ENCODE measurements at regions not wholly inside any gene's neighbourhood (a gene's known extent, or its start where the extent isn't known, plus 50 kb on each side); places are given as distances from the start of the nearest gene placed in this dataset.

GRCh38 chrX:82675104-82675503 lies 833.0 kb upstream of the POU3F4 start:
- TF ChIP-seq ZFX (IDR thresholded peaks at IDR 0.05; ENCODE audit: borderline replicate concordance) = no peak
- no peak for TF ChIP-seq CTCF (IDR thresholded peaks at IDR 0.05)

DNA sequence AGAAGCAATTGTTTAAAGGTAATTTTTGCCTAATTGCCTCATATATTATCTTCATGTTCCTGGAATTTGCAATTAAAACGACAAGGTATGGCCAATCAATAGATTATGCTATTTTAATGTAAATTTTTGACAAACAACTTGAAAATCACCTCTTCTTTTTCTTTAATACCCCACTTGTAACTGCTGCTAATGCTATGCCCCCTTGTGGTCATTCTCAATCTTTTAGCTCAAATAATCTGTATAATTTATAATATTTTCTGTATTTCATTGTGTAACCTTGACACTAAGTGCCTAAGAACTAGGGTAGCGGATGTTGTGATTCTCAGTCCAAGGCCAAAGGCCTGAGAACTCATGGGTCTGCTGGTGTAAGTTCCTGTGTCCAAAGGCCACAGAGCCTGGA lies 831.7 kb upstream of the POU3F4 start:
- TF ChIP-seq CTCF (IDR thresholded peaks at IDR 0.05) (peak; percentile 46), ZFX (IDR thresholded peaks at IDR 0.05; ENCODE audit: borderline replicate concordance) (no peak)
- no peak overlapping the region for H3K27ac ChIP-seq

More at GRCh38 chrX:82675104-82675503, 833.0 kb upstream of the POU3F4 start:
- H3K27ac ChIP-seq = no peak overlapping the region

DNA sequence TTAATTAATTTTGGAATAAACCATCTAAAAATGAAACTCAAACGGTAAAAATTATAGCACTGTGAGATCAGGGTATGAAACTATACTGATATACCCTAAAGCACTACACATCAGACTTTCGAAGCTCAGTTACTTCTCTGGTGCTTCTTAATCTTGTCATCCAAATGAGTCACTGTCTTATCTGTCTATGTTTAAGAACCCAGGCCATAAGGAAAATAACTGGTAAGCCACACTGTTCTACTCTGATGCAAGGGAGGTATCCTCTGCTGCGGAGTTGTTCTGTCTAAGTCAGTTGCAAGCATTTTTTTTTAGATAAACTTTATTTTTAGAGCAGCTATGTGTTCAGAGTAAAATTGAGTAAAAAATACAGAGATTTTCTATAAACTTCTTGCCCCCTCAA lies 830.8 kb upstream of the POU3F4 start:
- TF ChIP-seq ZFX (IDR thresholded peaks at IDR 0.05; ENCODE audit: borderline replicate concordance) = no peak
- no peak for TF ChIP-seq CTCF (IDR thresholded peaks at IDR 0.05)
- H3K27ac ChIP-seq = no peak overlapping the region

DNA sequence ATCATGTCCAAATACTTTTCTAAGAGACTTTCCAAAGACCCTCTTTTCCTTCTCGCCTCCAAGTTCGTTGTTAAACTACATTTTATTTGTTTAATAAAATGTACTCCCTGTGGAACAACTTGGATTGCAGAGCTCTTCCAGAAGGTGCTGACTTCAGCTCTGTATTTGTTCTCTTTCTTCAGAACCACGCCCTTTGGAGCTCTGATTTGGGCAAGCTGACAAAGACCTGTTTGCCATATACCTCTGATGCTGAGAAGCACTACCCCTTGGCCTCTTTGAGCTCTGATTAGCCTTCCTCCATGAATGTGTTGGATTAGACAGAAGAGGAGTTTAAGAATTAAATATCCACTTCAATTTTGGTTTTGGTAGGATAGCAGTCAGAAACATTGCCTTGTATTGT lies 815.1 kb upstream of the POU3F4 start:
- TF ChIP-seq CTCF (IDR thresholded peaks at IDR 0.05) (no peak), ZFX (IDR thresholded peaks at IDR 0.05; ENCODE audit: borderline replicate concordance) (no peak)
- no peak overlapping the region for H3K27ac ChIP-seq

- TF ChIP-seq CTCF (IDR thresholded peaks at IDR 0.05) (no peak), ZFX (IDR thresholded peaks at IDR 0.05; ENCODE audit: borderline replicate concordance) (no peak)
- H3K27ac ChIP-seq = no peak overlapping the region
These were observed 813.0 kb upstream of the POU3F4 start for GRCh38 chrX:82695066-82695465.

- H3K27ac ChIP-seq = no peak overlapping the region
- no peak for TF ChIP-seq CTCF (IDR thresholded peaks at IDR 0.05)
- no peak for TF ChIP-seq ZFX (IDR thresholded peaks at IDR 0.05; ENCODE audit: borderline replicate concordance)
These were observed 804.5 kb upstream of the POU3F4 start for GRCh38 chrX:82703551-82703950.

GRCh38 chrX:82711457-82711856 lies 796.6 kb upstream of the POU3F4 start:
- no peak for TF ChIP-seq CTCF (IDR thresholded peaks at IDR 0.05)
- no peak for TF ChIP-seq ZFX (IDR thresholded peaks at IDR 0.05; ENCODE audit: borderline replicate concordance)
- no peak overlapping the region for H3K27ac ChIP-seq
